ENCODE measurements at regions not wholly inside any gene's neighbourhood (a gene's known extent, or its start where the extent isn't known, plus 50 kb on each side); places are given as distances from the start of the nearest gene placed in this dataset.
A peak's percentile ranks its signal among the peaks of the same experiment; 100 is the strongest.

GRCh38 chr16:59290718-59291117 lies 556.6 kb upstream of the GOT2 start:
- Histone ChIP-seq H3F3A (replicated peaks; ENCODE audit: low read depth) (no peaks in the 10 kb centered on the region), H3K4me2 (no peak overlapping the region), H3K79me2 (replicated peaks; ENCODE audit: insufficient read depth) (no peaks in the 10 kb centered on the region), H3K4me3 (no peak overlapping the region), H3K36me3 (ENCODE audit: insufficient read depth) (no peaks in the 10 kb centered on the region), H4K20me1 (replicated peaks; ENCODE audit: insufficient read depth) (no peaks in the 10 kb centered on the region), H2AFZ (no peak overlapping the region), H3K27me3 (ENCODE audit: insufficient read depth) (no peaks in the 10 kb centered on the region), H3K27ac (ENCODE audit: low read depth) (no peak overlapping the region), H3K4me1 (ENCODE audit: insufficient read depth) (no peaks in the 10 kb centered on the region), H3K9me2 (ENCODE audit: insufficient read depth) (no peaks in the 10 kb centered on the region; the same call in none of the 2 replicates)
- Mint-ChIP-seq H3K4me1 (peaks cover 5% of the 10 kb centered on the region; the same call in 2 of the 3 replicates), H3K4me3 (no peak overlapping the region), H3K9me3 (no peaks in the 10 kb centered on the region; the same call in 2 of the 3 replicates), H3K27ac (no peak overlapping the region), H3K36me3 (ENCODE audit: low read depth) (no peaks in the 10 kb centered on the region), H3K27me3 (ENCODE audit: insufficient read depth, low read depth, poor library complexity) (peaks cover 3% of the 10 kb centered on the region)
- TF ChIP-seq JUNB (IDR thresholded peaks at IDR 0.05; ENCODE audit: unreplicated experiment) (no peak), NANOG (IDR thresholded peaks at IDR 0.05; ENCODE audit: borderline replicate concordance) (no peak), EZH2 (IDR thresholded peaks at IDR 0.05; ENCODE audit: low read depth, unreplicated experiment) (no peak), STAT1 (IDR thresholded peaks at IDR 0.05; ENCODE audit: unreplicated experiment) (no peak), CREB1 (CRISPR knock-in tag; IDR thresholded peaks at IDR 0.05; ENCODE audit: low read depth) (no peak), POLR2AphosphoS5 (IDR thresholded peaks at IDR 0.05; ENCODE audit: low read depth) (no peak), CTCF (conservative IDR thresholded peaks at IDR 0.05; ENCODE audit: low read depth in 2 of 2) (no peak)
- DNase-seq (ENCODE audit: low spot score) (no peak), ATAC-seq (no peak)

DNA sequence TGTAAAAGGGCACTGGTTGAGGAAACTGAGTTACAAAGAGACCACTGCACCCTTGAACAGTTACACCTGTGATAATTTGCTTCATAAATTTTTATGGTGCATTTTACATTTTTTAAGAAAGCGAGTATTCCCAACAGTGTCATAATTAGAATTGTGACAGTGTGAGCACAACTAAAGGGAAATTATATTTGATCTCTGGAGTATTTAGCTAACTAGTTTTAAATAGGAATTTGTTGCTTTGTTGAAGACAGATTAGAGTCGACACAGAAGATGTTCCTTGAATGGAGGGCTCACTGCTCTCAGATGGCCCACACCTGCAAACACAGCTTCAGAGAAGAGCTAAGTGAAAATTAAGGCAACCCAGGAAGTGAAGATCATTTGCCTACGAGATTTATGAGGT lies 555.0 kb upstream of the GOT2 start:
- H4K20me1 ChIP-seq (replicated peaks; ENCODE audit: insufficient read depth), result no peaks in the 10 kb centered on the region
- H2AFZ ChIP-seq, result peak overlapping the region; percentile 53; the same call in 1 of the 2 replicates
- H3K27ac ChIP-seq (ENCODE audit: low read depth), result no peak overlapping the region
- no peaks in the 10 kb centered on the region for H3K27me3 ChIP-seq (ENCODE audit: insufficient read depth)
- Mint-ChIP-seq H3K36me3 (ENCODE audit: low read depth) (peaks cover 10% of the 10 kb centered on the region; the same call in 1 of the 3 replicates), H3K9me3 (peaks cover 13% of the 10 kb centered on the region), H3K4me3 (no peak overlapping the region), H3K4me1 (no peaks in the 10 kb centered on the region), H3K27ac (no peak overlapping the region), H3K27me3 (ENCODE audit: insufficient read depth, low read depth, poor library complexity) (peaks cover 3% of the 10 kb centered on the region)
- ATAC-seq (no peak), DNase-seq (ENCODE audit: low spot score) (no peak)
- H3K79me2 ChIP-seq (replicated peaks; ENCODE audit: insufficient read depth), result no peaks in the 10 kb centered on the region
- no peaks in the 10 kb centered on the region; the same call in 1 of the 2 replicates for H3K36me3 ChIP-seq (ENCODE audit: insufficient read depth)
- H3K9me2 ChIP-seq (ENCODE audit: insufficient read depth), result peaks cover 3% of the 10 kb centered on the region; the same call in 1 of the 2 replicates
- no peaks in the 10 kb centered on the region for H3F3A ChIP-seq (replicated peaks; ENCODE audit: low read depth)
- H3K4me1 ChIP-seq (ENCODE audit: insufficient read depth), result no peaks in the 10 kb centered on the region
- no peak overlapping the region for H3K4me2 ChIP-seq
- H3K4me3 ChIP-seq, result no peak overlapping the region
- TF ChIP-seq ZNF114 (CRISPR knock-in tag; IDR thresholded peaks at IDR 0.05) (no peak), NANOG (IDR thresholded peaks at IDR 0.05; ENCODE audit: borderline replicate concordance) (no peak), STAT1 (IDR thresholded peaks at IDR 0.05; ENCODE audit: unreplicated experiment) (no peak), JUNB (IDR thresholded peaks at IDR 0.05; ENCODE audit: unreplicated experiment) (no peak), EZH2 (IDR thresholded peaks at IDR 0.05; ENCODE audit: low read depth, unreplicated experiment) (no peak), CREB1 (CRISPR knock-in tag; IDR thresholded peaks at IDR 0.05; ENCODE audit: low read depth) (no peak), EZH2phosphoT487 (IDR thresholded peaks at IDR 0.05; ENCODE audit: unreplicated experiment) (no peak), CTCF (conservative IDR thresholded peaks at IDR 0.05; ENCODE audit: low read depth in 2 of 2) (no peak), ZNF331 (CRISPR knock-in tag; IDR thresholded peaks at IDR 0.05; ENCODE audit: low read depth) (no peak)
- TF ChIP-seq, protein P1, sequence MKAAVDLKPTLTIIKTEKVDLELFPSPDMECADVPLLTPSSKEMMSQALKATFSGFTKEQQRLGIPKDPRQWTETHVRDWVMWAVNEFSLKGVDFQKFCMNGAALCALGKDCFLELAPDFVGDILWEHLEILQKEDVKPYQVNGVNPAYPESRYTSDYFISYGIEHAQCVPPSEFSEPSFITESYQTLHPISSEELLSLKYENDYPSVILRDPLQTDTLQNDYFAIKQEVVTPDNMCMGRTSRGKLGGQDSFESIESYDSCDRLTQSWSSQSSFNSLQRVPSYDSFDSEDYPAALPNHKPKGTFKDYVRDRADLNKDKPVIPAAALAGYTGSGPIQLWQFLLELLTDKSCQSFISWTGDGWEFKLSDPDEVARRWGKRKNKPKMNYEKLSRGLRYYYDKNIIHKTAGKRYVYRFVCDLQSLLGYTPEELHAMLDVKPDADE (IDR thresholded peaks at IDR 0.05), result no peak
